Endometrium (tissue), 2 donors: ENCODE measurements at regions not wholly inside any gene's neighbourhood (a gene's known extent, or its start where the extent isn't known, plus 50 kb on each side); places are given as distances from the start of the nearest gene placed in this dataset.

Experiments used
- FAIRE-seq: peaks from 2 replicates; lab custom pipeline; 2012; peaks lifted over from hg19 to GRCh38; lab: Jason Lieb, UNC
- donor health status: control.
- donor health status: control.

GRCh38 chr16:72508191-72508590 lies 336.2 kb upstream of the PMFBP1 start:
- FAIRE-seq: no peak

GRCh38 chr16:72502594-72503005 lies 330.6 kb upstream of the PMFBP1 start:
- FAIRE-seq: no peak

- peak; percentile 80 for FAIRE-seq
These were observed 330.0 kb upstream of the PMFBP1 start for GRCh38 chr16:72501739-72502593.

DNA sequence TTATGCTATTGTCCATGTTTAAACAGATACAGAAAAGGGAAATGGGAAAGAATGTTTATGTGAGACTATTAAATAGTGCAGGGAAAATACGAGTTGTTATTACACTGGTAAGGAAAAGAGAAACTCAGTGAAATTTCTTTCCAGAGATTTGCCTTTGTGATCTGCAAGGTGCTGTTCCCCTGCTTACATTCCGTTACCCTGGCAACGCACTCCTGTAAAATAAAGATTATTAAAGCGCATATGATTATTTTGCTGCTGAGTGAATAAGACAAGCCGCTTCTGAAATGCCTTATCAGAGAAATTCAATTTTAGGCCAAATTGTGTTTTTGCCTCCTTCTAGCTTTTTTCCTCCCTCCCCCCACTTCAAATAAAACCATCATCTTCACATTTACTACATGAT lies 328.6 kb upstream of the PMFBP1 start:
- FAIRE-seq: no peak

DNA sequence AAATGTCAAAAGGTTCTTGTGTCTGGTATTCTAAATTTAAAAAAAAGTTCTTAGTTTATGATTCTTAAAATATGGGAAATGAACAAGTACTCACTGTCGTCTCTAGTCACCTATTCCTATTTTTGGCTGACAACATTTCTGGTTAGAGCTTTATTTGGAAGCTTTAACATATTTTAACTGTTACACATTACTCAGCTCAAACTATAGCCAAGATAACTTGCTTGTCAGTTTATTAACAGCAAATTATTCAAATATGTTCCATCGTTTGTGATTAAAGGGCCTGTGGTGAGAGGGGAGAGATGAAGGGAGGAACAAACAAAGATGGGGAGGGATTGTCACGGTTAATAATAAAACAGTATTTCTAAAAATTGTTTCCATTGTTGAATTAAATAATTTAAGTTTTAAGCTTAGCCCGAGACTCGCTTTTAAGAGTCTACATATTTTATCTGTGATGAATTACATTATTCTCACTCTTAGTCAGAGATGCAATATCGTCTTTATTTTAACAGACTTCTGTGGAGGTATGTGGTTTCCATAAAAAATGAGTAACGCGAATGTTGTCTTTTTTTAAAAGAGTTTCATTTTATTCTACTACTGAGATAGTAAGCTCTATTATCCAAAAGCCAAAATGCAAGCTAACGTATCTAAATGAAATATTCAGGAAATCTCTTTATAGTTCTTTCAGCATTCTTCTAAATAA lies 321.9 kb upstream of the PMFBP1 start:
- no peak for FAIRE-seq

DNA sequence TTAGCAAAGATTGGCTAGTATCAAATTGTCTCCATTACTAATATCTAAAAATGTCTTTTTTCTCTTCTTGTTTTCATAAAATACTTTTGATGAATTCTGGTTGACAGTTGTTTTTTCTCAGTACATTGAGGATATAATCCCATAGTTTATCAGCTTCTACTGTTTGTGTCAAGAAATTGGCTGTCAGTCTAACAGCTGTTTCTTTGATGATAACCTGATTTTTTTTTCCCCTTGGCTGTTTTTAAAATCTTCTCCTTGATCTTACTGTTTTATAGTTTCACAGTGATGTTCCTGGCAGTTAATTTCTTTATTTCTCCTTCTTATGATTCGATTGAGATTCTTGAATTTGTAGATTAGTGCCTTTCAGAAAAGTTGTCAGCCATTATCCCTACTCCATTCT lies 315.3 kb upstream of the PMFBP1 start:
- FAIRE-seq: no peak

- no peak for FAIRE-seq
These were observed 310.7 kb upstream of the PMFBP1 start for GRCh38 chr16:72482695-72483094.

DNA sequence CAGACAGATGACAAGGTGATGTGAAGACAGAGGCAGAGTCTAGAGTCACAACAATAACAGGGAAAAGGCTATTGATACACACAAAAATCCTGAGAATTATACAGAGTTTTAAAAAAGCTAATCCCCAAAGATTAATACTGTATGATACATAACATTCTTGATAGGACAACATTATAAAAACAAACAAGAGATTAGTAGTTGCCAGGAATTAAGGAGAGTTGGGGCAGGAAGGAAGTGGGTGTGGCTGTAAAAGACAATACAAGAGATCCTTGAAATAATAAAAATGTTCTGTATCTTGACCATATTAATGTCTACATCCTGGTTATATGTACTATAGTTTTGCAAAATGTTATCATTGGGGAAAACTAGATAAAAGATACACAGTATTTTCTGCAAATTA lies 309.5 kb upstream of the PMFBP1 start:
- no peak for FAIRE-seq

GRCh38 chr16:72480911-72481310 lies 309.0 kb upstream of the PMFBP1 start:
- FAIRE-seq: no peak

- no peak for FAIRE-seq
These were observed 303.7 kb upstream of the PMFBP1 start for GRCh38 chr16:72475688-72476087.

- no peak for FAIRE-seq
These were observed 302.7 kb upstream of the PMFBP1 start for GRCh38 chr16:72474501-72475123.

- FAIRE-seq: no peak
These were observed 301.7 kb upstream of the PMFBP1 start for GRCh38 chr16:72473631-72474030.

- FAIRE-seq: no peak
These were observed 299.5 kb upstream of the PMFBP1 start for GRCh38 chr16:72471317-72471924.

DNA sequence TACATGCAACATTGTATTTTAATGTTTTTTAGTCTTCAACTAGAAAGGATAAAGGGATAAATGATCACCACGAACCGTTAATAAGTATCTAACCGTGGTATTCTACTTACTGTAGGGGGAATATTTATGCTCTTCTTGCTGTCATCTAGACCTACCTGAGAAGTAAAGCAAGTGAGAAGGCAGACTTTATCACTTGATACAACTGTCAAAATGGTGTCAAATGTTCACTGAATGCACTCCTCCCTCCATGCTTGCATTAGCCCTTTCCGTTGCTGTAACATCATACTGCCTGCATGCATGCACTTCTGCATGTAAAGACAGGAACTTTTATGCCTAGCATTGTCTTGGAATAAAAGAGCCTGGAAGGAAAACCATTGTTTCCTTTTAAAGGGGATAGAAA lies 298.6 kb upstream of the PMFBP1 start:
- FAIRE-seq: no peak

GRCh38 chr16:72469932-72470331 lies 298.0 kb upstream of the PMFBP1 start:
- FAIRE-seq: no peak

GRCh38 chr16:72468582-72468981 lies 296.6 kb upstream of the PMFBP1 start:
- no peak for FAIRE-seq

DNA sequence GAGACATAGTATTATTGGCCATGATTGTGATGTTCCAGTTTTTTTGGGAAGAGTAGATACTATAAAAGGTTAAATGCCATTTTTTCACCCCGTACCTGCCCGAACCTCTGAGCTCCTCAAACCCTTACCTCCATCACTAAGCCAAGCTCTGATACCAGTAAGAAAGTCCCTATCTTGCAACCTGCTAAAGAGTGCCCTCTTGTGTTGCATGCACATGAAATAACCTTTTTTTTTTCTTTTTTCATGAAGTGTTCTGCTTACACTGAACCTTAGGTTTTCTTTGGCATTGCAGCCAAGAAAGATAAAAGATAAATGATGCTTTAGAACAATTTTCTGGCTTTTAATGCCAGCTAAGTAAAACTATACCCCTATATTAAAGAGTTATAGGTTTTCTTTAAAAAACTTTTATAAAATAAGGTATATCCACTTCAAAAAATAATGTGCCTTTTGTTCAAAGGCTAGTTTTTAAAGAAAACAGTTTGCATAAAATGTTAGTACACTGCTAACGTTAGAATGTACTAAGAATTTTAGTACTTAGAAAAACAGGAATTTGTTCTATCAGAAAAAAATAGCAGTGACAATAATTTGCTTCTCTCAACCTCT lies 295.3 kb upstream of the PMFBP1 start:
- no peak for FAIRE-seq

DNA sequence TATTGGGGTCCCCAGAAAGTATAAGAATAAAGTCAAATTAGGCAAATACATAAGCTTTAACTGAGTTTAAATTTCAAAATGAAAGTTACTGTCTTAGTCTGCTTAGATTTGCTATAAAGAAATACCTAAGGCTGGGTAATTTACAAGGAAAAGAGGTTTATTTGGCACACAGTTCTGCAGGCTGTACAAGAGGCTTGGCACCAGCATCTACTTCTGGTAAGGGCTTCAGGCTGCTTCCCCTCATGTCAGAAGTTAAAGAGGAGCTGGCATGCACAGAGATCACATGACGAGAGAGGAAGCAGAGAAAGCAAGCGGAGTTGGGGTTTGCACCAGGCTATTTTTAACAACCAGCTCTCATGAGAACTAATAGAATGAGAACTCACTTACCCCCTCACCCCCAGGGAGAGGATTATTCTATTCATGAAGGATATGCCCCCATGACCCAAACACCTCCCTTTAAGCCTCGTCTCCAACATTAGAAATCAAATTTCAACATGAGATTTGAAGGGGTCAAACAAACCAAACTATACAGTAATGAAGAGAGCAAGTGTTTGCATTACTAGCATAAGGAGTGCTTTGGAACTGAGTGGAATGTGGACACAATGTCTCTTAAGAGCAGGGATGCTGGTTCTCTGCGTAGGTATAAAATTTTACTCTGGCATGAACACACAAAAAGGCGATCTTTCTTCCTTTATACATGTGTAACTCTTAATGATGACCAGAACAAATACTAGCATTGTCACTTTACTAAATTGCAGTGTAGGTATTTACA lies 292.8 kb upstream of the PMFBP1 start:
- FAIRE-seq: no peak

DNA sequence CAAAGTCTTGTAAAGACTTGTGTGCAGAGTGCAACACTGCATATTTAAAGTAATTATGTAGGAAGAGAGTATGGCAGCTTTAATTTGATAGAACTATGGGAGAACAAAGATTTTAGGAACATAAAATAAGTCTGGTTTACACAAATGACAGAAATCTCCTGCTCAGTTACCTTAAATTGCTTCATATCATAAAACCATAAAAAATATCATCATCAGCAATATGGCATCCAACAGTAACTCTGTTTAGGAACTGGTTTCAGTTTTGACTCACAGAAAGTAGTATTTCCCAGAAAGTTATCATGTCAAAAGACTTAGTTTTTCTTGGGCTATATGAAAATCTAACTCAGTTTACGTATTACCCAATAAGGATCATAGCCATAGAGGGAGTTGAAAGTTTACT lies 292.1 kb upstream of the PMFBP1 start:
- no peak for FAIRE-seq

GRCh38 chr16:72458035-72458434 lies 286.1 kb upstream of the PMFBP1 start:
- no peak for FAIRE-seq

DNA sequence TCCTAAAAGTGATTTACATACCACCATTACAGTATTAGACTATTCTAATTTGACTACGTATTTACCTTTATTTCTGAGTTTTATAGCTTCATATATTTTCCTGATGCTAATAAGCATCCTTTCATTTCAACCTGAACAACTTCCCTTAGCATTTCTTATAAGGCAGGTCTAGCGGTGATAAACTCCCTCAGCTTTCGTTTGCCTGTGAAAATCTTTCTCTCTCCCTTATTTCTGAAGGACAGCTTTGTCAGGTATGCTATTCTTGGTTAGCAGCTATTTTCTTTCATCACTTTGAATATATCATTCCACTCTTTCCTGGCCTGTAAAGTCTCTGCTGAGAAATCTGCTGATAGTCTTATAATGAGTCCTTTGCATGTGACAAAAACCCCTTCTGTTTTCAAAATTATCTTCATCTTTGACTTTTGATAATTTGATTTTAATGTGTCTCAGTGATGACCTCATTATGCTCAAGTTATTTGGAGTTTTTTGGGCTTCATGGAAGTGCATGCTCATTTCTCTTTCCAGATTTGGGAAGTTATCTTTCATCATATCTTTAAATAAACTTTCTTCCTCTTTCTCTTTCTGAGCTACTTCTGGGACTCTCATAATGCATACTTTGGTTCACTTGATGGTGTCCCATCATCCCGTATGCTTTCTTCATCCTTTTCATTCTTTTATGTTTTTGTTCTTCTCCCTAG lies 285.4 kb upstream of the PMFBP1 start:
- FAIRE-seq: no peak
